ENCODE measurements at regions not wholly inside any gene's neighbourhood (a gene's known extent, or its start where the extent isn't known, plus 50 kb on each side); places are given as distances from the start of the nearest gene placed in this dataset.
A peak's percentile ranks its signal among the peaks of the same experiment; 100 is the strongest.

GRCh38 chr16:76946879-76947278 is 244.1 kb upstream of the MON1B start:
- Histone ChIP-seq H3K9ac (ENCODE audit: extremely low read depth, low read length, poor library complexity, severe bottlenecking) (no peak overlapping the region), H3K4me1 (ENCODE audit: control insufficient read depth, insufficient read depth, low read length) (peaks cover 3% of the 10 kb centered on the region), H3K9me3 (ENCODE audit: control insufficient read depth, low read length) (no peaks in the 10 kb centered on the region), H3K27me3 (ENCODE audit: control insufficient read depth, insufficient read depth, low read length, poor library complexity, severe bottlenecking) (no peaks in the 10 kb centered on the region), H3K36me3 (ENCODE audit: control insufficient read depth, insufficient read depth, low read length) (no peaks in the 10 kb centered on the region), H3K4me3 (ENCODE audit: low read length) (no peak overlapping the region), H3K27ac (ENCODE audit: low read depth, low read length) (no peak overlapping the region)
- H3K27me3 Mint-ChIP-seq (ENCODE audit: insufficient read depth): no peaks in the 10 kb centered on the region
- 61 to 84% methylated on average over 3 of the region's 3 CpGs for WGBS, 2 experiments (ENCODE audit: insufficient coverage in 1 of 2, insufficient read length in 1 of 2)
- no peak for TF ChIP-seq CTCF (conservative IDR thresholded peaks at IDR 0.05)
- peak overlapping the region; percentile 78 for H3K27ac Mint-ChIP-seq
- no peaks in the 10 kb centered on the region for H3K36me3 Mint-ChIP-seq (ENCODE audit: low read depth)
- H3K9me3 Mint-ChIP-seq: no peaks in the 10 kb centered on the region
- peaks cover 14% of the 10 kb centered on the region for H3K4me1 Mint-ChIP-seq
- no peak overlapping the region for H3K4me3 Mint-ChIP-seq
- no peak for DNase-seq

DNA sequence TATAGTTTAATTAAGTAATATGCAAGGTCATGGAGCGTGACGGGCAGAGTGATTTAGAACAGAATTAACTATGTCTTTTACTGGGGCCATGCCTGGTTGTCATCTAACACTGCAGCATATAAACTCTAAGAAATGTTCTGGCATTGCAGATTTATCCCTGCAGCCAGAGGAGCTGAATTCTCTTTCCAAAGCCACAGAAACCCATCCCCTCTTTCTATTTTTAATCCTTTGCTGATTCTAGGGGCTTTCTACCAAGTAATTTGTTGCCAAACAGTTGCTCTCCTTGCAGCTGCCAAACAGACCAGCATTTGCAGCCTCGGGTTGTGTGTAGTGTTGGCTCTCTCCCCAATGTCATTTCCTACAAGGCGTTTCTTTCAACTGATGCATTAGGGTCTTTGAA is 243.2 kb upstream of the MON1B start:
- H3K27me3 ChIP-seq (ENCODE audit: control insufficient read depth, insufficient read depth, low read length, poor library complexity, severe bottlenecking): no peaks in the 10 kb centered on the region
- H3K4me3 Mint-ChIP-seq: no peak overlapping the region
- H3K9me3 ChIP-seq (ENCODE audit: control insufficient read depth, low read length): no peaks in the 10 kb centered on the region
- H3K27ac Mint-ChIP-seq: no peak overlapping the region
- no peak overlapping the region for H3K9ac ChIP-seq (ENCODE audit: extremely low read depth, low read length, poor library complexity, severe bottlenecking)
- no peaks in the 10 kb centered on the region for H3K9me3 Mint-ChIP-seq
- H3K27me3 Mint-ChIP-seq (ENCODE audit: insufficient read depth): no peaks in the 10 kb centered on the region
- DNase-seq: no peak
- H3K36me3 ChIP-seq (ENCODE audit: control insufficient read depth, insufficient read depth, low read length): no peaks in the 10 kb centered on the region
- no peak overlapping the region for H3K27ac ChIP-seq (ENCODE audit: low read depth, low read length)
- no peak overlapping the region for H3K4me3 ChIP-seq (ENCODE audit: low read length)
- peaks cover 14% of the 10 kb centered on the region for H3K4me1 Mint-ChIP-seq
- WGBS, 2 experiments (ENCODE audit: insufficient coverage in 1 of 2, insufficient read length in 1 of 2): 93 to 100% methylated on average over 2 to 4 of the region's 4 CpGs
- no peak for TF ChIP-seq CTCF (conservative IDR thresholded peaks at IDR 0.05)
- peaks cover 3% of the 10 kb centered on the region for H3K4me1 ChIP-seq (ENCODE audit: control insufficient read depth, insufficient read depth, low read length)
- no peaks in the 10 kb centered on the region for H3K36me3 Mint-ChIP-seq (ENCODE audit: low read depth)

GRCh38 chr16:76955629-76956028 is 235.4 kb upstream of the MON1B start:
- no peak overlapping the region for H3K4me3 Mint-ChIP-seq
- no peaks in the 10 kb centered on the region for H3K9me3 ChIP-seq (ENCODE audit: control insufficient read depth, low read length)
- DNase-seq: no peak
- no peaks in the 10 kb centered on the region for H3K36me3 ChIP-seq (ENCODE audit: control insufficient read depth, insufficient read depth, low read length)
- TF ChIP-seq CTCF (conservative IDR thresholded peaks at IDR 0.05): no peak
- H3K9ac ChIP-seq (ENCODE audit: extremely low read depth, low read length, poor library complexity, severe bottlenecking): no peak overlapping the region
- H3K9me3 Mint-ChIP-seq: peaks cover 5% of the 10 kb centered on the region
- H3K27ac Mint-ChIP-seq: no peak overlapping the region
- H3K4me1 Mint-ChIP-seq: no peaks in the 10 kb centered on the region
- H3K4me1 ChIP-seq (ENCODE audit: control insufficient read depth, insufficient read depth, low read length): no peaks in the 10 kb centered on the region
- H3K36me3 Mint-ChIP-seq (ENCODE audit: low read depth): no peaks in the 10 kb centered on the region
- H3K27me3 ChIP-seq (ENCODE audit: control insufficient read depth, insufficient read depth, low read length, poor library complexity, severe bottlenecking): no peaks in the 10 kb centered on the region
- H3K4me3 ChIP-seq (ENCODE audit: low read length): no peak overlapping the region
- WGBS, 2 experiments (ENCODE audit: insufficient coverage in 1 of 2, insufficient read length in 1 of 2): 76 to 85% methylated on average over 5 of the region's 5 CpGs
- H3K27ac ChIP-seq (ENCODE audit: low read depth, low read length): no peak overlapping the region
- no peaks in the 10 kb centered on the region for H3K27me3 Mint-ChIP-seq (ENCODE audit: insufficient read depth)
